Astrocyte (in vitro differentiated cells and primary cell): ENCODE measurements at regions not wholly inside any gene's neighbourhood (a gene's known extent, or its start where the extent isn't known, plus 50 kb on each side); places are given as distances from the start of the nearest gene placed in this dataset.

Experiments used
- EZH2 ChIP-seq: IDR thresholded peaks from 2 replicates; pipeline ENCODE4 v1.6.1; 2012; ENCODE audit warnings: mild to moderate bottlenecking, low read length, inconsistent platforms; ENCODE audit not compliant: insufficient read depth
- TF ChIP-seq, protein P1 (sequence below): IDR thresholded peaks from 2 replicates; pipeline ENCODE4 v1.5.1; 2011; ENCODE audit warnings: low read depth, mild to moderate bottlenecking, inconsistent platforms, low read length, moderate library complexity; ENCODE audit not compliant: insufficient read depth

DNA sequence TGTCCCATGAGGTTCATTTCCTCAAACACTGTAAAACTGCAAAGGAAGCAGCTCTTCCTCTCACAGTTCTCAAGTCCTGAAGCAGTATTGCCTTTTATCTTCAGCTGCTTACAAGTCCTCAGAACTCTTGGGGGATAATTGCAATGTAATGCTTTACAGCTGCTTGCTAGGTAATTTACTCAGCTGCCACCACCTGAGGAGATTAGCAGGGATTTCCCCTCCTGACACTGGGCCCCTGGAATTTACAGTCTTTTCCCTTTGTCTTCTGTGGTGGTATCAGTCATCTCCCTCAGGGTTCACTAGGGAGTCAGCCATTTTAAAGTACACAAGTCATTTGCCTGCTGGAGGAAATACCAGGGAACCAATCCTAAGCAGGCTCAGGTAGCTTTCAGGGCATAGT lies 754.3 kb upstream of the GRAMD2B start:
- TF ChIP-seq, protein P1, sequence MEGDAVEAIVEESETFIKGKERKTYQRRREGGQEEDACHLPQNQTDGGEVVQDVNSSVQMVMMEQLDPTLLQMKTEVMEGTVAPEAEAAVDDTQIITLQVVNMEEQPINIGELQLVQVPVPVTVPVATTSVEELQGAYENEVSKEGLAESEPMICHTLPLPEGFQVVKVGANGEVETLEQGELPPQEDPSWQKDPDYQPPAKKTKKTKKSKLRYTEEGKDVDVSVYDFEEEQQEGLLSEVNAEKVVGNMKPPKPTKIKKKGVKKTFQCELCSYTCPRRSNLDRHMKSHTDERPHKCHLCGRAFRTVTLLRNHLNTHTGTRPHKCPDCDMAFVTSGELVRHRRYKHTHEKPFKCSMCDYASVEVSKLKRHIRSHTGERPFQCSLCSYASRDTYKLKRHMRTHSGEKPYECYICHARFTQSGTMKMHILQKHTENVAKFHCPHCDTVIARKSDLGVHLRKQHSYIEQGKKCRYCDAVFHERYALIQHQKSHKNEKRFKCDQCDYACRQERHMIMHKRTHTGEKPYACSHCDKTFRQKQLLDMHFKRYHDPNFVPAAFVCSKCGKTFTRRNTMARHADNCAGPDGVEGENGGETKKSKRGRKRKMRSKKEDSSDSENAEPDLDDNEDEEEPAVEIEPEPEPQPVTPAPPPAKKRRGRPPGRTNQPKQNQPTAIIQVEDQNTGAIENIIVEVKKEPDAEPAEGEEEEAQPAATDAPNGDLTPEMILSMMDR, result no peak
- TF ChIP-seq EZH2, result no peak
